GM12878 (cell line): ENCODE measurements at regions not wholly inside any gene's neighbourhood (a gene's known extent, or its start where the extent isn't known, plus 50 kb on each side); places are given as distances from the start of the nearest gene placed in this dataset.

ENCODE experiments used
- ATAC-seq: fragments of 200-7000 bp; cut with Tn5 transposase; 3 replicates; pipeline ENCODE4 v1.9.1; 2020; ENCODE audit warnings: mild to moderate bottlenecking, moderate library complexity
- BruUV-seq: library from RNA; stranded (reverse); fragments of 400-500 nt; replicated peaks from 2 replicates; lab custom pipeline; 2021; lab: Mats Ljungman, UMichigan
- CTCF ChIA-PET: fragments of 300-600 bp; sonication (Branson Sonifier 250); formaldehyde crosslinking; extraction: SDS; loops from one replicate; lab custom pipeline; 2021; ENCODE audit warnings: inconsistent platforms; lab: Yijun Ruan, JAX
- POLR2A ChIA-PET: fragments of 350-600 bp; formaldehyde crosslinking; extraction: SDS; loops from one replicate; lab custom pipeline; 2021; ENCODE audit warnings: inconsistent platforms; lab: Charles Lee
- RAD21 ChIA-PET: fragments of 300-600 bp; sonication (Branson Sonifier 250); formaldehyde crosslinking; loops from one replicate; lab custom pipeline; 2023; ENCODE audit warnings: antibody characterized with exemption; ENCODE audit not compliant: unreplicated experiment; lab: Charles Lee
- SMC1A ChIA-PET: fragments of 300-600 bp; sonication (Branson Sonifier 250); formaldehyde crosslinking; loops from one replicate; lab custom pipeline; 2023; ENCODE audit not compliant: unreplicated experiment, uncharacterized antibody; lab: Charles Lee
- DNase-seq: peaks from one replicate; pipeline ENCODE4 v3.0.0-alpha.2; 2011; ENCODE audit warnings: low read depth, low spot score
- FAIRE-seq: peaks from 3 replicates; lab custom pipeline; 2011; peaks lifted over from hg19 to GRCh38; lab: Jason Lieb, UNC
- H2AFZ ChIP-seq: 2 replicates; pipeline ENCODE4 v1.6.0; 2011; ENCODE audit warnings: low read depth, low read length, control low read depth; ENCODE audit not compliant: control insufficient read depth
- H3K27ac ChIP-seq: 2 replicates; pipeline ENCODE4 v1.5.1; 2011; ENCODE audit warnings: control low read depth; ENCODE audit not compliant: control insufficient read depth, insufficient read depth
- H3K27me3 ChIP-seq, 2 experiments: replicated peaks in 1 of 2; 2 replicates each; pipeline versions ENCODE4 v1.6.0 to v1.6.1; 2011; ENCODE audit warnings: low read length in 1 of 2; ENCODE audit not compliant: control insufficient read depth in 2 of 2, insufficient read depth in 2 of 2
- H3K36me3 ChIP-seq, 2 experiments: 2 replicates each; pipeline ENCODE4 v1.5.1; 2011; ENCODE audit warnings: low read length in 1 of 2; ENCODE audit not compliant: control insufficient read depth in 2 of 2, insufficient read depth in 2 of 2
- H3K4me1 ChIP-seq: 2 replicates; pipeline ENCODE4 v1.6.1; 2011; ENCODE audit warnings: mild to moderate bottlenecking, low read length, moderate library complexity, mixed read lengths; ENCODE audit not compliant: control insufficient read depth, insufficient read depth
- H3K4me2 ChIP-seq: 2 replicates; pipeline ENCODE4 v1.6.0; 2011; ENCODE audit warnings: control low read depth; ENCODE audit not compliant: control insufficient read depth, insufficient read depth
- H3K4me3 ChIP-seq: fragments of 200-600 bp; sonication (generic); 2 replicates; pipeline ENCODE4 v1.5.1; 2016
- H3K79me2 ChIP-seq: 2 replicates; pipeline ENCODE4 v1.6.0; 2011; ENCODE audit warnings: low read length; ENCODE audit not compliant: control insufficient read depth, insufficient read depth
- H3K9ac ChIP-seq: 2 replicates; pipeline ENCODE4 v1.8.0; 2011; ENCODE audit warnings: low read length, control low read depth, mixed read lengths; ENCODE audit not compliant: control insufficient read depth, insufficient read depth
- H3K9me3 ChIP-seq: replicated peaks from 3 replicates; pipeline ENCODE4 v1.5.1; 2011; ENCODE audit warnings: mild to moderate bottlenecking, low read length; ENCODE audit not compliant: control insufficient read depth, insufficient read depth
- H4K20me1 ChIP-seq: 2 replicates; pipeline ENCODE4 v1.6.0; 2011; ENCODE audit not compliant: control insufficient read depth, insufficient read depth
- BCL3 ChIP-seq: IDR thresholded peaks from 2 replicates; pipeline ENCODE4 v1.6.1; 2011; ENCODE audit warnings: borderline replicate concordance, low read depth, mild to moderate bottlenecking, moderate library complexity, low read length; ENCODE audit not compliant: insufficient read depth, poor library complexity, severe bottlenecking
- BRCA1 ChIP-seq: IDR thresholded peaks from 2 replicates; pipeline ENCODE4 v1.6.1; 2011; ENCODE audit warnings: low read depth, low read length, improper control_type of control experiment
- ELK1 ChIP-seq: IDR thresholded peaks from 2 replicates; pipeline ENCODE4 v1.6.1; 2012; ENCODE audit warnings: low read depth, low read length, improper control_type of control experiment
- ETV6 ChIP-seq, 2 experiments: fragments of 450-650 bp in 1 of 2; IDR thresholded peaks in 1 of 2; conservative IDR thresholded peaks in 1 of 2; 2 replicates each; pipeline ENCODE4 v1.6.1; 2014; ENCODE audit warnings: antibody characterized with exemption in 1 of 2, borderline replicate concordance in 1 of 2, low read depth in 1 of 2, mild to moderate bottlenecking in 1 of 2, moderate library complexity in 1 of 2
- HDAC2 ChIP-seq: fragments of 200-600 bp; sonication (generic); IDR thresholded peaks from 2 replicates; pipeline ENCODE4 v1.6.1; 2017
- IRF4 ChIP-seq: IDR thresholded peaks from 2 replicates; pipeline ENCODE4 v1.6.1; 2011; ENCODE audit warnings: low read depth, low read length
- JUNB ChIP-seq: IDR thresholded peaks from 2 replicates; pipeline ENCODE4 v1.6.1; 2016; ENCODE audit warnings: antibody characterized with exemption, mild to moderate bottlenecking
- NFYB ChIP-seq: IDR thresholded peaks from 2 replicates; pipeline ENCODE4 v1.6.1; 2011; ENCODE audit warnings: low read depth, mild to moderate bottlenecking, low read length, improper control_type of control experiment, moderate library complexity; ENCODE audit not compliant: insufficient read depth
- PAX8 ChIP-seq: fragments of 450-650 bp; IDR thresholded peaks from 2 replicates; pipeline ENCODE4 v1.6.1; 2017; ENCODE audit warnings: mild to moderate bottlenecking, moderate library complexity
- POLR2A ChIP-seq: IDR thresholded peaks from 2 replicates; pipeline ENCODE4 v1.6.1; 2011; ENCODE audit warnings: low read depth, mild to moderate bottlenecking, low read length
- RAD21 ChIP-seq: IDR thresholded peaks from 2 replicates; pipeline ENCODE4 v1.6.1; 2011; ENCODE audit warnings: mild to moderate bottlenecking, low read depth, low read length, moderate library complexity; ENCODE audit not compliant: insufficient read depth
- SKIL ChIP-seq: fragments of 450-650 bp; IDR thresholded peaks from 2 replicates; pipeline ENCODE4 v1.6.1; 2017; ENCODE audit warnings: mild to moderate bottlenecking, low read depth, inconsistent platforms; ENCODE audit not compliant: poor library complexity, severe bottlenecking
- SPI1 ChIP-seq: IDR thresholded peaks from 2 replicates; pipeline ENCODE4 v1.6.1; 2011; ENCODE audit warnings: low read depth, mild to moderate bottlenecking, low read length, moderate library complexity, borderline replicate concordance; ENCODE audit not compliant: insufficient read depth
- WGBS: methylation state at CpG from one replicate; pipeline ENCODE4 v1.1.6; 2016; ENCODE audit warnings: low lambda C conversion rate; ENCODE audit not compliant: insufficient replicate concordance, insufficient coverage; ENCODE audit errors: missing lambda C conversion rate; 5-methylcytosine and 5-hydroxymethylcytosine counted together
- in situ Hi-C: fragments of 300-500 bp; cut with MboI; formaldehyde crosslinking; loops from 9 replicates; pipeline ENCODE4 v1.14.3; 2018; ENCODE audit warnings: mixed read lengths
- intact Hi-C: fragments of 100-400 bp; cut with micrococcal nuclease; formaldehyde crosslinking; loops from one replicate; pipeline ENCODE4 v1.14.2; 2022; ENCODE audit not compliant: unreplicated experiment

GRCh38 chr13:105050686-105051085 is 1484.8 kb downstream of the EFNB2 start:
- no peaks in the 10 kb centered on the region; the same call in 2 of the 3 replicates for H3K9me3 ChIP-seq
- RAD21 ChIA-PET, result no interaction called here
- H3K4me2 ChIP-seq, result no peak overlapping the region
- no peak for DNase-seq
- SMC1A ChIA-PET, result no interaction called here
- H3K36me3 ChIP-seq, result no peaks in the 10 kb centered on the region
- TF ChIP-seq PAX8 (no peak), SKIL (no peak), HDAC2 (no peak), RAD21 (no peak)
- 26% methylated on average over 4 of the region's 4 CpGs for WGBS
- BruUV-seq, result no TSS peak
- H3K27ac ChIP-seq, result no peak overlapping the region
- no peaks in the 10 kb centered on the region for H4K20me1 ChIP-seq
- no peak overlapping the region for H3K4me3 ChIP-seq
- no peak for ATAC-seq
- FAIRE-seq, result no peak
- H3K9ac ChIP-seq, result no peak overlapping the region
- H3K4me1 ChIP-seq, result no peaks in the 10 kb centered on the region
- CTCF ChIA-PET, result no interaction called here
- in situ Hi-C loops (no loop called here), intact Hi-C loops (no loop called here)
- H3K79me2 ChIP-seq, result no peaks in the 10 kb centered on the region
- no peaks in the 10 kb centered on the region for H3K27me3 ChIP-seq
- POLR2A ChIA-PET, result no interaction called here
- H2AFZ ChIP-seq, result peak overlapping the region; percentile 12; the same call in 1 of the 2 replicates

GRCh38 chr13:105048677-105049076 is 1486.8 kb downstream of the EFNB2 start:
- Histone ChIP-seq H3K9ac (no peak overlapping the region), H3K9me3 (peaks cover 2% of the 10 kb centered on the region; the same call in 1 of the 3 replicates), H3K4me1 (no peaks in the 10 kb centered on the region), H3K27ac (no peak overlapping the region), H3K4me2 (no peak overlapping the region), H3K36me3 (no peaks in the 10 kb centered on the region), H3K4me3 (no peak overlapping the region), H3K79me2 (no peaks in the 10 kb centered on the region), H2AFZ (no peak overlapping the region), H3K27me3 (no peaks in the 10 kb centered on the region), H4K20me1 (no peaks in the 10 kb centered on the region)
- ChIA-PET POLR2A (no interaction called here), SMC1A (interaction anchor here (0.5 to 1.2 kb wide), 4 partner anchors 11 to 821 kb away, joined by 3 to 4 read pairs (median 3); no protein-coding TSS in a partner anchor), RAD21 (interaction anchor here (0.6 kb wide), 1 partner anchor 100 kb away, joined by 3 read pairs; no protein-coding TSS in a partner anchor), CTCF (interaction anchor here (0.6 kb wide), 1 partner anchor 377 kb away, joined by 3 read pairs; no protein-coding TSS in a partner anchor)
- in situ Hi-C loops, result no loop called here
- intact Hi-C loops, result no loop called here
- peak; percentile 56 for DNase-seq
- peak; percentile 95 for ATAC-seq
- BruUV-seq, result no TSS peak
- WGBS, result 0% methylated on average over 1 of the region's 1 CpG
- FAIRE-seq, result no peak
- TF ChIP-seq IRF4 (peak; percentile 68; the same call in 1 of the 2 replicates), ELK1 (no peak), POLR2A (no peak), BCL3 (peak; percentile 60), NFYB (no peak), SPI1 (no peak), BRCA1 (no peak), JUNB (peak; percentile 98), ETV6 (conservative IDR thresholded peaks at IDR 0.05 in 1 of 2, IDR thresholded peaks at IDR 0.05 in 1 of 2; ENCODE audit: borderline replicate concordance in 1 of 2, low read depth in 1 of 2) (peak in 1 of 2 experiments; percentile 74; a peak in 1 of 4 replicates)
